Lower lobe of right lung (tissue), 2 donors: ENCODE measurements at regions not wholly inside any gene's neighbourhood (a gene's known extent, or its start where the extent isn't known, plus 50 kb on each side); places are given as distances from the start of the nearest gene placed in this dataset.
"Not testable (repeated sequence)": the region's sequence is repeated elsewhere in the genome, so short reads cannot be mapped to it uniquely, and the experiment has no call there.

Source experiments
- ATAC-seq, 2 donors: fragments of 200-7000 bp; cut with Tn5 transposase; one replicate each; pipeline ENCODE4 v1.9.1; 2020 to 2022; ENCODE audit warnings: mild to moderate bottlenecking in 2 of 2, moderate library complexity in 2 of 2
- DNase-seq: peaks from one replicate; pipeline ENCODE4 v3.0.0-alpha.2; 2020
- H3K27ac ChIP-seq: fragments of 200-600 bp; one replicate; pipeline ENCODE4 v1.8.0; 2022
- H3K27me3 ChIP-seq: fragments of 200-600 bp; one replicate; pipeline ENCODE4 v1.8.0; 2022; ENCODE audit warnings: low read depth
- H3K36me3 ChIP-seq: fragments of 200-600 bp; one replicate; pipeline ENCODE4 v1.8.0; 2022; ENCODE audit warnings: mild to moderate bottlenecking
- H3K4me1 ChIP-seq: fragments of 200-600 bp; one replicate; pipeline ENCODE4 v1.8.0; 2022
- H3K4me3 ChIP-seq: fragments of 200-600 bp; one replicate; pipeline ENCODE4 v1.8.0; 2022; ENCODE audit warnings: mild to moderate bottlenecking
- H3K9me3 ChIP-seq: fragments of 200-600 bp; one replicate; pipeline ENCODE4 v1.8.0; 2022
- CTCF ChIP-seq: fragments of 200-600 bp; IDR thresholded peaks from one replicate; pipeline ENCODE4 v1.8.0; 2022; ENCODE audit warnings: antibody characterized with exemption, mild to moderate bottlenecking
- intact Hi-C: fragments of 100-400 bp; cut with DNase I; formaldehyde crosslinking; loops from one replicate; pipeline ENCODE4 v1.11.0; 2022
- donor health status: DM: no; HTN: yes; CAD: no; lungs with severe emphysema.

- Histone ChIP-seq H3K27ac (no peak overlapping the region), H3K27me3 (no peaks in the 10 kb centered on the region), H3K36me3 (no peaks in the 10 kb centered on the region), H3K4me3 (no peak overlapping the region), H3K4me1 (no peaks in the 10 kb centered on the region), H3K9me3 (no peaks in the 10 kb centered on the region)
- no peak for ATAC-seq
- no peak for DNase-seq
- no peak for TF ChIP-seq CTCF
- intact Hi-C loops = no loop called here
These were observed 240.5 kb upstream of the PRSS58 start for GRCh38 chr7:142498364-142498763.

GRCh38 chr7:142496545-142496991 lies 238.7 kb upstream of the PRSS58 start:
- intact Hi-C loops = no loop called here
- Histone ChIP-seq H3K27ac (no peak overlapping the region), H3K9me3 (no peaks in the 10 kb centered on the region), H3K4me1 (no peaks in the 10 kb centered on the region), H3K36me3 (no peaks in the 10 kb centered on the region), H3K27me3 (no peaks in the 10 kb centered on the region), H3K4me3 (no peak overlapping the region)
- peak; percentile 40 to 53 for ATAC-seq
- peak; percentile 68 for TF ChIP-seq CTCF
- no peak for DNase-seq

- ATAC-seq, H3K4me1 ChIP-seq, H3K36me3 ChIP-seq, H3K9me3 ChIP-seq, H3K27ac ChIP-seq, DNase-seq, H3K4me3 ChIP-seq, intact Hi-C loops, H3K27me3 ChIP-seq: not testable (repeated sequence)
These were observed 238.0 kb upstream of the PRSS58 start for GRCh38 chr7:142495879-142496278.

- H3K27me3 ChIP-seq, H3K4me3 ChIP-seq, H3K4me1 ChIP-seq, H3K27ac ChIP-seq, ATAC-seq, intact Hi-C loops, H3K9me3 ChIP-seq, H3K36me3 ChIP-seq, DNase-seq: not testable (repeated sequence)
These were observed 237.4 kb upstream of the PRSS58 start for GRCh38 chr7:142495301-142495700.

- intact Hi-C loops = no loop called here
- no peaks in the 10 kb centered on the region for H3K4me1 ChIP-seq
- H3K9me3 ChIP-seq = no peaks in the 10 kb centered on the region
- no peak overlapping the region for H3K27ac ChIP-seq
- no peak for TF ChIP-seq CTCF
- no peak overlapping the region for H3K4me3 ChIP-seq
- no peaks in the 10 kb centered on the region for H3K27me3 ChIP-seq
- ATAC-seq (no peak), DNase-seq (no peak)
- no peaks in the 10 kb centered on the region for H3K36me3 ChIP-seq
These were observed 236.2 kb upstream of the PRSS58 start for GRCh38 chr7:142494021-142494420.

- ATAC-seq (no peak), DNase-seq (no peak)
- H3K27ac ChIP-seq = no peak overlapping the region
- H3K4me1 ChIP-seq = no peaks in the 10 kb centered on the region
- intact Hi-C loops = no loop called here
- no peaks in the 10 kb centered on the region for H3K36me3 ChIP-seq
- no peaks in the 10 kb centered on the region for H3K9me3 ChIP-seq
- TF ChIP-seq CTCF = no peak
- H3K4me3 ChIP-seq = no peak overlapping the region
- no peaks in the 10 kb centered on the region for H3K27me3 ChIP-seq
These were observed 231.0 kb upstream of the PRSS58 start for GRCh38 chr7:142488842-142489241.

GRCh38 chr7:142488036-142488633 lies 230.3 kb upstream of the PRSS58 start:
- no peaks in the 10 kb centered on the region for H3K27me3 ChIP-seq
- peaks cover under 1% of the 10 kb centered on the region for H3K4me1 ChIP-seq
- ATAC-seq (peak in 1 of 2 donors; percentile 15), DNase-seq (no peak)
- TF ChIP-seq CTCF = no peak
- no peaks in the 10 kb centered on the region for H3K36me3 ChIP-seq
- H3K9me3 ChIP-seq = no peaks in the 10 kb centered on the region
- H3K4me3 ChIP-seq = no peak overlapping the region
- intact Hi-C loops = no loop called here
- H3K27ac ChIP-seq = no peak overlapping the region

GRCh38 chr7:142487565-142487964 lies 229.7 kb upstream of the PRSS58 start:
- not testable (repeated sequence) for DNase-seq

More at GRCh38 chr7:142487565-142487964, 229.7 kb upstream of the PRSS58 start:
- intact Hi-C loops, H3K4me1 ChIP-seq, H3K27ac ChIP-seq, H3K36me3 ChIP-seq, H3K9me3 ChIP-seq, H3K4me3 ChIP-seq, H3K27me3 ChIP-seq, ATAC-seq: not testable (repeated sequence)
